ENCODE measurements at regions not wholly inside any gene's neighbourhood (a gene's known extent, or its start where the extent isn't known, plus 50 kb on each side); places are given as distances from the start of the nearest gene placed in this dataset.

DNA sequence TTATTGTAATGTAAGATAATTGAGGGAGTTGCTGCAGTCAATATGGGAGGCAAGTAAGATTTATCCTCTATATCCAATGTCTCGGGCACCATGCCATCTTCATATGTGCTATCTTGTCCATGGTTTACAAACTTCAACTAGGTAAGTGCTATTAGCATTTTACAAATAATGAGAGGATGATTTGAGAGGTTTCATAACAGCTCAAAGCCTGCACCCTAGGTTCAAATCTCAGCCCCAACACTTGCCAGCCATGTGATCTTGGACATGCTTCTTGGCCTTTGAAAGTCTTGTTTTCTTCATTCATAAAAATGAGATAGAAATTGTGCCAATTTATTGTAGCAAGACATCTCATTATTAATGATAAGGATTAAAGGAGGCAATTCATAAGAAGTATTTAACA, 108.8 kb downstream of the RND3 start:
- TF ChIP-seq, protein P1, sequence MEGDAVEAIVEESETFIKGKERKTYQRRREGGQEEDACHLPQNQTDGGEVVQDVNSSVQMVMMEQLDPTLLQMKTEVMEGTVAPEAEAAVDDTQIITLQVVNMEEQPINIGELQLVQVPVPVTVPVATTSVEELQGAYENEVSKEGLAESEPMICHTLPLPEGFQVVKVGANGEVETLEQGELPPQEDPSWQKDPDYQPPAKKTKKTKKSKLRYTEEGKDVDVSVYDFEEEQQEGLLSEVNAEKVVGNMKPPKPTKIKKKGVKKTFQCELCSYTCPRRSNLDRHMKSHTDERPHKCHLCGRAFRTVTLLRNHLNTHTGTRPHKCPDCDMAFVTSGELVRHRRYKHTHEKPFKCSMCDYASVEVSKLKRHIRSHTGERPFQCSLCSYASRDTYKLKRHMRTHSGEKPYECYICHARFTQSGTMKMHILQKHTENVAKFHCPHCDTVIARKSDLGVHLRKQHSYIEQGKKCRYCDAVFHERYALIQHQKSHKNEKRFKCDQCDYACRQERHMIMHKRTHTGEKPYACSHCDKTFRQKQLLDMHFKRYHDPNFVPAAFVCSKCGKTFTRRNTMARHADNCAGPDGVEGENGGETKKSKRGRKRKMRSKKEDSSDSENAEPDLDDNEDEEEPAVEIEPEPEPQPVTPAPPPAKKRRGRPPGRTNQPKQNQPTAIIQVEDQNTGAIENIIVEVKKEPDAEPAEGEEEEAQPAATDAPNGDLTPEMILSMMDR (IDR thresholded peaks at IDR 0.05), result no peak
- no peak for TF ChIP-seq POLR2A (IDR thresholded peaks at IDR 0.05)
